ENCODE measurements at regions not wholly inside any gene's neighbourhood (a gene's known extent, or its start where the extent isn't known, plus 50 kb on each side); places are given as distances from the start of the nearest gene placed in this dataset.

GRCh38 chr12:4014444-4014843 lies 141.2 kb upstream of the PARP11 start:
- no peaks in the 10 kb centered on the region for H3K36me3 ChIP-seq (ENCODE audit: control insufficient read depth in 2 of 2, extremely low read depth in 1 of 2, insufficient read depth in 2 of 2, low read length in 2 of 2)
- no peaks in the 10 kb centered on the region for H3K27me3 ChIP-seq (ENCODE audit: control insufficient read depth in 2 of 2, insufficient read depth in 2 of 2, low read length in 2 of 2)
- no peaks in the 10 kb centered on the region for H3K4me1 ChIP-seq (ENCODE audit: control insufficient read depth, extremely low read depth, insufficient read depth, low read length)
- FAIRE-seq: no peak
- no peak for TF ChIP-seq GATA2 (IDR thresholded peaks at IDR 0.05; ENCODE audit: insufficient read depth, insufficient read length, low read depth, low read length)
- no peak for TF ChIP-seq EZH2 (IDR thresholded peaks at IDR 0.05; ENCODE audit: borderline replicate concordance, low read depth, low read length, severe bottlenecking)
- no peak for TF ChIP-seq FOS (IDR thresholded peaks at IDR 0.05; ENCODE audit: borderline replicate concordance, insufficient read depth, low read length)
- no peak for TF ChIP-seq CTCF (IDR thresholded peaks at IDR 0.05; ENCODE audit: extremely low read depth in 1 of 2, insufficient read depth in 1 of 2, low read depth in 1 of 2, low read length in 2 of 2)
- TF ChIP-seq MYC (IDR thresholded peaks at IDR 0.05; ENCODE audit: low read depth, low read length): no peak
- TF ChIP-seq POLR2AphosphoS5 (IDR thresholded peaks at IDR 0.05; ENCODE audit: insufficient read depth, low read depth, low read length): no peak
- no peak overlapping the region for H2AFZ ChIP-seq (ENCODE audit: low read depth, low read length)
- ChIA-PET POLR2A (no interaction called here), CTCF (interaction anchor here (3.2 kb wide), 1 partner anchor 262 kb away, joined by 10 read pairs; no protein-coding TSS in a partner anchor)
- H4K20me1 ChIP-seq (replicated peaks; ENCODE audit: control insufficient read depth, extremely low read depth, insufficient read depth, low read length): no peaks in the 10 kb centered on the region
- DNase-seq (ENCODE audit: low read depth, low spot score): no peak
- no peaks in the 10 kb centered on the region for H3K79me2 ChIP-seq (ENCODE audit: control insufficient read depth, insufficient read depth, low read length)
- no peak overlapping the region for H3K4me3 ChIP-seq (replicated peaks in 1 of 3; ENCODE audit: insufficient read depth in 1 of 3, low read depth in 1 of 3, low read length in 3 of 3)
- no peak overlapping the region for H3K27ac ChIP-seq (ENCODE audit: insufficient read depth, low read depth, low read length)
- H3K9me1 ChIP-seq (replicated peaks; ENCODE audit: control insufficient read depth, extremely low read depth, insufficient read depth, low read length): no peaks in the 10 kb centered on the region
- intact Hi-C loops (cut with micrococcal nuclease) (no loop called here), dilution Hi-C loops (cut with MboI; ENCODE audit: extremely low pct_ligation_motif_present, low sequenced_read_pairs) (no loop called here)
- H3K9ac ChIP-seq (replicated peaks; ENCODE audit: extremely low read depth, insufficient read depth, low read length): no peak overlapping the region
- H3K9me3 ChIP-seq (replicated peaks; ENCODE audit: control insufficient read depth, insufficient read depth, low read length): no peaks in the 10 kb centered on the region
- BruUV-seq (replicated peaks): no TSS peak
- no peak overlapping the region for H3K4me2 ChIP-seq (ENCODE audit: insufficient read depth, low read length)

Data from endothelial cell of umbilical vein (primary cell).